ENCODE measurements at regions not wholly inside any gene's neighbourhood (a gene's known extent, or its start where the extent isn't known, plus 50 kb on each side); places are given as distances from the start of the nearest gene placed in this dataset.

DNA sequence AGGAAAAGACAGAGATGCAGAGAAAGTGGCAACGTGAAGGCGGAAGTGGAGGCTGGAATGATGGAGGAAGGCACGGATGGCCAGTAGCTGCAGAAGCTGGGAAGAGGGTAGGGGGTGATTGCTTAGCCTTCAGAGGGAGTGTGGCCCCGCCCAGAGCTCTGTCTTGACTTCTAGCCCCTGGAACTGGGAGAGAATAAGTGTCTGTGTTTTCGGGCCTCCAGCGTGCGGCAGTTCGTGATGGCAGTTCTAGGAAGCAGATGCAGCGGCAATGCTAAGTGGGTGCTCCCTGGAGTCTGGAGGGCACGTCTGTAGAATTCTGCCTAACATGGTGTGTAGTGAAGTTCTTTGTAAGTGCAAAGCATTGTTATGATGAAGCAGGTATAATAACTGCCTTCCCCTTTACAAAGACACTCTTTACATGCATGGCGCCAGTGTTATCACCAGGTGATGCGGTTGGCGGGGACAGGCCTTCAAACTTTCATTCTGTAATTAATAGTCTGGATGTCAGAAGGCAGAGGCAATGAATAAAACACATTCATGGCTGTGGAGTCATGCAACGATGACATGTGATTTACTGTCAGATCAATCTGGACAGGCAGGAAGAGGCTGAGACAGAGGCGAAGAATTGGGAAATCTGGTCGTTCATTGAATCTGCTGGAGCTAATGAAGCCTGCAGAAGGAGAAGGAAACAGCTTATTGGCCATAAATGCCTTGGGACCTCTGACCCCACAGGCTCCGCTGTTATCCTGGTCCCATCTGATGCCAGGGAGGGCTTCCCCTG lies 228.6 kb downstream of the GLRX3 start:
- no peak for ATAC-seq
- no peaks in the 10 kb centered on the region for H3K27me3 Mint-ChIP-seq (ENCODE audit: low read depth)

DNA sequence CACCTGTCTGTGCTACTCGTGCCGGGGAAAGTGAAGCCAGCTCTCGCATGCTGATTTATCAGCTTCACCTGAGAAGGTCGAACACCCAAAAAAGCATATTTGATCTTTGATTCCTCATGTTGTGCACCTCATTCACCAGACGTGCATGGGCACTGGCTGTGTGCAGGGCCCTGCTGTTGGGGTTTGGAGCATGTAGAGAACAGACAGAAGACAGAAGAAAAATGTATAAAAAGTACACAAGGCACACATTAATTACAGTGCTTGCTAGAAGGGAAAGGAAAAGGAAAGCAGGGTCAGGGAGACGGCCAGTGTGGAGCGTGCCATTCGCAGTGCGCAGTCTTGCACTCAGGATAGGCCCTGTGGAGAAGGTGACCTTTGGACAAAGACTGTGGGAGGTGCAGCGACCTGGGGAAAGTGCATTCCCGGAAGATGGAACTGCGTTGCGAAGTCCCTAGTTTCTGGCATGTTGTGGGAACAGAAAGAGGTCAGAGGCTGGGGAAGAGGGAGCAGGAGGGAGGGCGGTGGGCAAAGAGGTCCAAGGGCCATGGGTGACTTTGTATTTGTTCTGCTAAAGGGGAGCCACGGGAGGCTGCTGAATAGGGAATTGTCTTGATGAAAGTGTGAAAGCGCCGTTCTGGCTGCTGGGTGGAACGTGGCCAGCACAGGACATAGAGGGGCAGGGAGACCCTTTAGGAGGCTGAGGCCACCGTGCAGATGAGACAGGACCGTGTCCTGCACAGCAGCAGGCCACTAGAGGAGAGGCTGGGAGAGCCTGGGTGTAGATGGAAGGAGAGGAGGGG lies 232.8 kb downstream of the GLRX3 start:
- ATAC-seq (no peak), DNase-seq (no peak)
- Mint-ChIP-seq H3K9me3 (ENCODE audit: insufficient read depth) (no peaks in the 10 kb centered on the region), H3K27me3 (ENCODE audit: low read depth) (no peaks in the 10 kb centered on the region), H3K27ac (no peak overlapping the region), H3K4me3 (no peak overlapping the region), H3K36me3 (ENCODE audit: low read depth) (no peaks in the 10 kb centered on the region), H3K4me1 (ENCODE audit: low read depth) (no peaks in the 10 kb centered on the region)
- ChIA-PET POLR2A (no interaction called here), CTCF (no interaction called here)

More for the DNA sequence above, 228.6 kb downstream of the GLRX3 start:
- POLR2A ChIA-PET, result no interaction called here
- no peak overlapping the region for H3K4me3 Mint-ChIP-seq
- CTCF ChIA-PET, result no interaction called here
- no peaks in the 10 kb centered on the region for H3K4me1 Mint-ChIP-seq (ENCODE audit: low read depth)
- no peaks in the 10 kb centered on the region for H3K36me3 Mint-ChIP-seq (ENCODE audit: low read depth)
- no peak overlapping the region for H3K27ac Mint-ChIP-seq
- no peak for DNase-seq
- H3K9me3 Mint-ChIP-seq (ENCODE audit: insufficient read depth), result no peaks in the 10 kb centered on the region

- Mint-ChIP-seq H3K36me3 (ENCODE audit: low read depth) (no peaks in the 10 kb centered on the region), H3K9me3 (ENCODE audit: insufficient read depth) (no peaks in the 10 kb centered on the region), H3K4me3 (no peak overlapping the region), H3K27me3 (ENCODE audit: low read depth) (no peaks in the 10 kb centered on the region), H3K27ac (no peak overlapping the region), H3K4me1 (ENCODE audit: low read depth) (no peaks in the 10 kb centered on the region)
- DNase-seq (no peak), ATAC-seq (no peak)
- ChIA-PET POLR2A (no interaction called here), CTCF (no interaction called here)
Observed at GRCh38 chr10:130369645-130370381, 233.6 kb downstream of the GLRX3 start.

DNA sequence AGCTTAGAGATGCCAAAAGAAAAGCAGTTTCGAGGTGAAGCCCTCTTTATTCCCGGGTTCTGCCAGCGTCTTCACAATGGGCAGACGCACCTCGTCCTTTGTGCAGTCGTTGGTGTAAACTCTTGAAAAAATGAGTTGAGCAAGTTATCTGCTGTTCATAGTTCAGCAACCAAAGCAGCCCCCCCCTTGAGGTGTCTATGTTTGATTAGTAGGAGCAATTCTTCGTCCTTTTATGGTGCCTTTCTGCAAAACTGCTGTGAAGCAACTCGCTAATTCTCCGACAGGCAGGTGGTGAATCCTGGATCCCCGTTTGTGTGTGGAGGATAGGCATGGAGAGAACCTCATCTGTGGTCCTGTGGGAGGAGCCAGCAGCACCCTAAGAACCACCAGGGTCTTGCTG lies 234.5 kb downstream of the GLRX3 start:
- H3K27ac Mint-ChIP-seq, result no peak overlapping the region
- DNase-seq, result no peak
- H3K4me3 Mint-ChIP-seq, result no peak overlapping the region
- H3K27me3 Mint-ChIP-seq (ENCODE audit: low read depth), result no peaks in the 10 kb centered on the region
- H3K9me3 Mint-ChIP-seq (ENCODE audit: insufficient read depth), result no peaks in the 10 kb centered on the region
- no peaks in the 10 kb centered on the region for H3K36me3 Mint-ChIP-seq (ENCODE audit: low read depth)
- ChIA-PET CTCF (no interaction called here), POLR2A (no interaction called here)
- no peaks in the 10 kb centered on the region for H3K4me1 Mint-ChIP-seq (ENCODE audit: low read depth)
- no peak for ATAC-seq

- no peaks in the 10 kb centered on the region for H3K4me1 Mint-ChIP-seq (ENCODE audit: low read depth)
- no peak for DNase-seq
- H3K9me3 Mint-ChIP-seq (ENCODE audit: insufficient read depth), result no peaks in the 10 kb centered on the region
- no peak for ATAC-seq
- ChIA-PET POLR2A (no interaction called here), CTCF (no interaction called here)
- H3K36me3 Mint-ChIP-seq (ENCODE audit: low read depth), result no peaks in the 10 kb centered on the region
- H3K27ac Mint-ChIP-seq, result no peak overlapping the region
- no peaks in the 10 kb centered on the region for H3K27me3 Mint-ChIP-seq (ENCODE audit: low read depth)
- no peak overlapping the region for H3K4me3 Mint-ChIP-seq
Observed at GRCh38 chr10:130371156-130371555, 235.0 kb downstream of the GLRX3 start.

DNA sequence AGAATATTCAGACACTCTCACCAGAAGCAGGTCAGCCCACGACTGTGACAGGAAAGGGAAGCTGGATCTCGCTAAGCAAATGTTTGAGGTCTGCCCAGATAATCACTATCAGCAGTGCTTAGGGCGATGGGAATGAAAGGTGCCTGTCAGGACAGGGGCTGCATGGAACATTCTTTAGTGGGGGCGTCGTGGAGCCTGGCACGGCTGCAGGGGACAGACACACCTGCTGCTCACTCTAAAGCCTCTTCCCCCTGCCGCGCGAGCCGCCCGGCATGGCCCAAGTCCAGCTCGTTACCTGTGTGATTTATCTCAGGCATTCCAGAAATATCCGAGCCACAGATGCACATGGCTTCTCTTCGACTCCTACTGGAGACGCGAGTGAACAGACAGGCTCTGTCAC lies 235.5 kb downstream of the GLRX3 start:
- ChIA-PET CTCF (no interaction called here), POLR2A (no interaction called here)
- Mint-ChIP-seq H3K27ac (no peak overlapping the region), H3K9me3 (ENCODE audit: insufficient read depth) (no peaks in the 10 kb centered on the region), H3K27me3 (ENCODE audit: low read depth) (no peaks in the 10 kb centered on the region), H3K4me3 (no peak overlapping the region), H3K4me1 (ENCODE audit: low read depth) (no peaks in the 10 kb centered on the region), H3K36me3 (ENCODE audit: low read depth) (no peaks in the 10 kb centered on the region)
- DNase-seq, result no peak
- no peak for ATAC-seq

GRCh38 chr10:130372222-130372621 lies 236.0 kb downstream of the GLRX3 start:
- H3K4me3 Mint-ChIP-seq, result no peak overlapping the region
- no peaks in the 10 kb centered on the region for H3K27me3 Mint-ChIP-seq (ENCODE audit: low read depth)
- H3K9me3 Mint-ChIP-seq (ENCODE audit: insufficient read depth), result no peaks in the 10 kb centered on the region
- no peaks in the 10 kb centered on the region for H3K36me3 Mint-ChIP-seq (ENCODE audit: low read depth)
- ATAC-seq (no peak), DNase-seq (no peak)
- POLR2A ChIA-PET, result no interaction called here
- H3K4me1 Mint-ChIP-seq (ENCODE audit: low read depth), result no peaks in the 10 kb centered on the region
- CTCF ChIA-PET, result no interaction called here
- no peak overlapping the region for H3K27ac Mint-ChIP-seq

GRCh38 chr10:130372866-130373265 lies 236.7 kb downstream of the GLRX3 start:
- CTCF ChIA-PET, result no interaction called here
- POLR2A ChIA-PET, result no interaction called here
- Mint-ChIP-seq H3K27ac (no peak overlapping the region), H3K9me3 (ENCODE audit: insufficient read depth) (no peaks in the 10 kb centered on the region), H3K27me3 (ENCODE audit: low read depth) (no peaks in the 10 kb centered on the region), H3K36me3 (ENCODE audit: low read depth) (no peaks in the 10 kb centered on the region), H3K4me3 (no peak overlapping the region), H3K4me1 (ENCODE audit: low read depth) (no peaks in the 10 kb centered on the region)
- DNase-seq (no peak), ATAC-seq (no peak)

- H3K9me3 Mint-ChIP-seq (ENCODE audit: insufficient read depth), result no peaks in the 10 kb centered on the region
Observed at GRCh38 chr10:130377986-130378540, 241.9 kb downstream of the GLRX3 start.

DNA sequence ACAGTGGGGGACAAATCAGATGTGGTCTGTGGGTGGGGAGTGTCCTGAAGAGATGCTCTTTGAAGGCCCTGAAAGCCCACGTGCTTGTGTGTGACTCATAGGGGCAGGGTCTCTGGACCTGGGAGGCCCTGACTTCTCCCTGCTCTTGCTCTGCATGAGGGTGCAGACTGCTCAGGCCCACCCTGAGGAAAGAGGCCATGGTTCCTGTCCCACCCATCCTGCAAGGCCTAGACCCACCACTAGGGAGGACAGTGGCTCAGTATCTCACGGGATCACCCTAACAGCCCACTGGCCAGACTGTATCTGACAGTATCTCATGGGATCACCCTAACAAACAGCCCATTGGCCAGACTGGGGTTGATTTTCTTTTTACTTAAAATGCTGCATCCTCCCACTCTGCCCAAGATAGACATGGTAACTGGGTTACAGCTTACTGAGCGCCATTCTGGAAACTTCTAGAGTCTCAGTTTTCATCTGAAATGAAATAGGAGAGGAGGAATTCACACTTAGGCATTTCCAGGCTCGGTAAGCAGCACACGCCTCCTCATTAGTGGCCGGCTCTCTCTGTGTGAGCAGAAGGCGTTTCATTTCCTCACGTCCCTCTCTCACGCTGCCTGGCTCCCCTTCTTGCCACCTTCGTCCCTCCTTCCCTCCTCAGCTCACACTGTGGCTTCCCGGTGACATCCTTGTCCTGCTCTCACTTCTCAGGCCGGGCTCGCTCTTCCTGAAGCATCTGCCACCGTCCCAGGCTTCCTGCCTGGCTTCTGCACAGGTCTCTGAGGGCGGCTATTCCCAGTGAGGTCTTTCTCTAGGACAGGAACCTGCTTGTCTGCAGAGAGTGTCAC lies 242.6 kb downstream of the GLRX3 start:
- H3K9me3 Mint-ChIP-seq (ENCODE audit: insufficient read depth), result no peaks in the 10 kb centered on the region
- H3K27me3 Mint-ChIP-seq (ENCODE audit: low read depth), result no peaks in the 10 kb centered on the region
- POLR2A ChIA-PET, result no interaction called here
- H3K27ac Mint-ChIP-seq, result no peak overlapping the region
- no peaks in the 10 kb centered on the region for H3K4me1 Mint-ChIP-seq (ENCODE audit: low read depth)
- CTCF ChIA-PET, result no interaction called here
- ATAC-seq (no peak), DNase-seq (no peak)
- no peak overlapping the region for H3K4me3 Mint-ChIP-seq
- H3K36me3 Mint-ChIP-seq (ENCODE audit: low read depth), result no peaks in the 10 kb centered on the region

More at GRCh38 chr10:130377986-130378540, 241.9 kb downstream of the GLRX3 start:
- Mint-ChIP-seq H3K4me3 (no peak overlapping the region), H3K27me3 (ENCODE audit: low read depth) (no peaks in the 10 kb centered on the region), H3K27ac (no peak overlapping the region), H3K4me1 (ENCODE audit: low read depth) (no peaks in the 10 kb centered on the region), H3K36me3 (ENCODE audit: low read depth) (no peaks in the 10 kb centered on the region)
- no peak for ATAC-seq
- DNase-seq, result no peak
- ChIA-PET POLR2A (no interaction called here), CTCF (no interaction called here)

- no peaks in the 10 kb centered on the region for H3K4me1 Mint-ChIP-seq (ENCODE audit: low read depth)
- H3K36me3 Mint-ChIP-seq (ENCODE audit: low read depth), result no peaks in the 10 kb centered on the region
- H3K4me3 Mint-ChIP-seq, result no peak overlapping the region
- ChIA-PET POLR2A (no interaction called here), CTCF (no interaction called here)
- peaks cover under 1% of the 10 kb centered on the region for H3K9me3 Mint-ChIP-seq (ENCODE audit: insufficient read depth)
- H3K27me3 Mint-ChIP-seq (ENCODE audit: low read depth), result no peaks in the 10 kb centered on the region
- no peak for DNase-seq
- ATAC-seq, result no peak
- H3K27ac Mint-ChIP-seq, result no peak overlapping the region
Observed at GRCh38 chr10:130380056-130380455, 243.9 kb downstream of the GLRX3 start.

Measured in activated CD8-positive, alpha-beta T cell treated with anti-CD3 and anti-CD28 coated beads, Interleukin-2, amount 10 ng/mL, durations not matched to agents 7 days and 5 days (primary cell).